Lower leg skin (tissue), 3 donors: ENCODE measurements at regions not wholly inside any gene's neighbourhood (a gene's known extent, or its start where the extent isn't known, plus 50 kb on each side); places are given as distances from the start of the nearest gene placed in this dataset.

ENCODE experiments used
- CTCF ChIP-seq, 3 donors: fragments of 450-650 bp; IDR thresholded peaks; one replicate each; pipeline ENCODE4 v1.5.1; 2016; ENCODE audit warnings: antibody characterized with exemption in 3 of 3, mild to moderate bottlenecking in 3 of 3, moderate library complexity in 2 of 3
- POLR2A ChIP-seq, 2 donors: fragments of 450-650 bp; IDR thresholded peaks; one replicate each; pipeline ENCODE4 v1.6.1; 2016 to 2017; ENCODE audit warnings: antibody characterized with exemption in 2 of 2, mild to moderate bottlenecking in 1 of 2, moderate library complexity in 1 of 2

DNA sequence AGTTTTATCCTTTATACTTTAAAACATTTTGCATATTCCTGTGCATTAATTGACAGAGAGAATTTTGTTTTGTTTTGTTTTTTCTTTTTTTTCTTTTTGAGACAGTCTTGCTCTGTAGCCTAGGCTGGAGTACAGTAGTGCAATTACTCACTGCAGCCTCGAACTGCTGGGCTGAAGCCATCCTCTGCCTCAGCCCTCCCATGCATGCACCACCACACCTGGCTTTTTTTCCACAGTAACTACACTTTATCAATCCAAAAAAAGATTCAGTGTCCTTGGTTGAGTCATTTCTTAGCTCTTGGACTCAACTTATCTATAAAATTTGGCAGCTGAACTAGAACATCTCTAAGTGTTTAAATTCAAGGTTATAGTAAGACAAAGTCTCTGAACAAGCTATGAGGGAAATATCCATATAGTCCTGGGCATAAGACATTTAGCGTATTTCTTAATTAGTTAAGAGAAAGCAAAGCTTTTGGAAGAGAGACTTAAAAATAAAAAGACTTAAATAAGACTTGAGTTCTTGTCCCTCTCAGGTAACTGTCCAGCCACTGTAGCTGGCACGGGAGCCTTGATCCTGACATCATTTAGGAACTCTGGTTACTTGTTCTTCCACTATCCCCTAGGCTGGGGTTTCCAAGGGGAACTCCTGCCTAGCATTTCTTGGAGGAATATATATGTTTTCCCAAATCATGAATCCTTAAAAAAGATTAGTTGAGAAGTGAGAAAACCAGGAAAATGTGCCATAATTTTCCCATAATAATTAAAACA, 300.1 kb downstream of the HACE1 start:
- TF ChIP-seq CTCF (IDR thresholded peaks at IDR 0.05) (no peak), POLR2A (IDR thresholded peaks at IDR 0.05) (no peak)
